HEK293T (cell line): ENCODE measurements at regions not wholly inside any gene's neighbourhood (a gene's known extent, or its start where the extent isn't known, plus 50 kb on each side); places are given as distances from the start of the nearest gene placed in this dataset.
"Not testable (repeated sequence)": the region's sequence is repeated elsewhere in the genome, so short reads cannot be mapped to it uniquely, and the experiment has no call there.

Experiments used
- CTCF ChIA-PET: fragments of 350-600 bp; formaldehyde crosslinking; extraction: SDS; loops from one replicate; lab custom pipeline; 2021; ENCODE audit warnings: antibody characterized with exemption, inconsistent platforms; lab: Yijun Ruan, JAX
- POLR2A ChIA-PET: fragments of 350-600 bp; formaldehyde crosslinking; extraction: SDS; loops from one replicate; lab custom pipeline; 2020; ENCODE audit warnings: antibody characterized with exemption, inconsistent platforms; lab: Yijun Ruan, JAX
- DNase-seq: peaks from one replicate; pipeline ENCODE4 v3.0.0; 2012; ENCODE audit warnings: mixed read lengths; ENCODE audit errors: extremely low spot score
- ARNT ChIP-seq: fragments of 450-650 bp; IDR thresholded peaks from 2 replicates; pipeline ENCODE4 v1.6.1; 2017; ENCODE audit warnings: mild to moderate bottlenecking
- BHLHE40 ChIP-seq: fragments of 450-650 bp; IDR thresholded peaks from 2 replicates; pipeline ENCODE4 v1.6.1; 2016; ENCODE audit warnings: mild to moderate bottlenecking, moderate library complexity, borderline replicate concordance
- CTBP1 ChIP-seq: fragments of 450-650 bp; IDR thresholded peaks from 2 replicates; pipeline ENCODE4 v1.6.1; 2016; ENCODE audit warnings: borderline replicate concordance
- ELF4 ChIP-seq: fragments of 450-650 bp; IDR thresholded peaks from 2 replicates; pipeline ENCODE4 v1.6.1; 2017; ENCODE audit warnings: antibody characterized with exemption
- FOXA1 ChIP-seq: fragments of 450-650 bp; IDR thresholded peaks from 2 replicates; pipeline ENCODE4 v1.6.1; 2016; ENCODE audit warnings: mild to moderate bottlenecking
- FOXK2 ChIP-seq: fragments of 450-650 bp; IDR thresholded peaks from 2 replicates; pipeline ENCODE4 v1.6.1; 2016; ENCODE audit warnings: mild to moderate bottlenecking
- FOXM1 ChIP-seq: fragments of 450-650 bp; IDR thresholded peaks from 2 replicates; pipeline ENCODE4 v1.6.1; 2017; ENCODE audit warnings: mild to moderate bottlenecking, borderline replicate concordance
- HDGF ChIP-seq: fragments of 450-650 bp; IDR thresholded peaks from 2 replicates; pipeline ENCODE4 v1.6.1; 2017; ENCODE audit warnings: antibody characterized with exemption, borderline replicate concordance
- L3MBTL2 ChIP-seq: fragments of 450-650 bp; conservative IDR thresholded peaks from 2 replicates; pipeline ENCODE4 v1.6.1; 2016; ENCODE audit warnings: mild to moderate bottlenecking
- LEF1 ChIP-seq: fragments of 450-650 bp; IDR thresholded peaks from 2 replicates; pipeline ENCODE4 v1.6.1; 2017; ENCODE audit warnings: mild to moderate bottlenecking, borderline replicate concordance
- NFRKB ChIP-seq: fragments of 450-650 bp; IDR thresholded peaks from 2 replicates; pipeline ENCODE4 v1.6.1; 2016; ENCODE audit warnings: mild to moderate bottlenecking, moderate library complexity
- SP1 ChIP-seq: fragments of 450-650 bp; IDR thresholded peaks from 2 replicates; pipeline ENCODE4 v1.6.1; 2017
- SUZ12 ChIP-seq: fragments of 450-650 bp; IDR thresholded peaks from 2 replicates; pipeline ENCODE4 v1.6.1; 2016; ENCODE audit warnings: mild to moderate bottlenecking
- TARDBP ChIP-seq: fragments of 450-650 bp; IDR thresholded peaks from 2 replicates; pipeline ENCODE4 v1.6.1; 2016
- ZNF384 ChIP-seq: fragments of 450-650 bp; IDR thresholded peaks from 2 replicates; pipeline ENCODE4 v1.6.1; 2016
- TF ChIP-seq, protein P1 (sequence below): fragments of 450-650 bp; IDR thresholded peaks from 2 replicates; pipeline ENCODE4 v1.6.1; 2016

DNA sequence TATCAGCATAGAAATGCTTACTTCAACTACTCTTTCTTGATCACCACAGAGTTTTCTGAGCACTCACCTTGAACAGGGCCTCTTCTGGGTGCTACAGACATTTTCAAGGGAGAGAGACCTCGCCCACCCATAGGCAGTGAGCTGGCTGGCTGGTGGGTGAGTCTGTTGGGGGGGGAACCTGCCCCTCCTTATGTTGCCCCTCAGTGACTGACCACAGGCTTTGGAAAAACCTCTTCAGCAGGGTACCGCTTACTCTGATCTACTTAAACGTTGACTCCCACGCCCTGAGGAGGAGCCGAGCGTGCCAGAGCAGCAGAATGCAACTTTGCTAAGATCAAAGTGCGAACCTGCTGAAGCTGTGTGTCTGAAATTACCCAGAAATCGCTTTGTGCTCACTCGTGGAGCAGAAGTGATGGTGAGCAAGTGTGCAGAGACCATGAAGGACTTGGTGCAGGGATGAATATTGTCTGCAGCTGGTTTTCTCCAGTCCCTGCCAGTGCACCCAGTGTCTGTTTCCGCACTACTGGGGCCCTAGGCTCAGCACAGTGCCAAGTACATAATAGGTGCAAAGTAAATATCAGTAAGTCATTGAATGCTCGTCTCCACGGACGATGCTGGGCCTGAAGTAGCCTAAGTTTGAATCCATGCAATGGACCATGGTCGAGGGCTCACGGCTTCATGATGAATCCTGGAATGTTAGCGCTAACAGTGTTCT lies 158.7 kb upstream of the IRF2BP2 start:
- POLR2A ChIA-PET, result no interaction called here
- CTCF ChIA-PET, result interaction anchor here (1.4 kb wide), 1 partner anchor 269 kb away, joined by 5 read pairs; no protein-coding TSS in a partner anchor
- TF ChIP-seq SP1 (no peak), LEF1 (no peak), L3MBTL2 (no peak), ELF4 (no peak), TARDBP (no peak), CTBP1 (no peak), FOXK2 (no peak), BHLHE40 (no peak), SUZ12 (no peak), ZNF384 (no peak), ARNT (no peak), HDGF (no peak), NFRKB (no peak)
- TF ChIP-seq, protein P1, sequence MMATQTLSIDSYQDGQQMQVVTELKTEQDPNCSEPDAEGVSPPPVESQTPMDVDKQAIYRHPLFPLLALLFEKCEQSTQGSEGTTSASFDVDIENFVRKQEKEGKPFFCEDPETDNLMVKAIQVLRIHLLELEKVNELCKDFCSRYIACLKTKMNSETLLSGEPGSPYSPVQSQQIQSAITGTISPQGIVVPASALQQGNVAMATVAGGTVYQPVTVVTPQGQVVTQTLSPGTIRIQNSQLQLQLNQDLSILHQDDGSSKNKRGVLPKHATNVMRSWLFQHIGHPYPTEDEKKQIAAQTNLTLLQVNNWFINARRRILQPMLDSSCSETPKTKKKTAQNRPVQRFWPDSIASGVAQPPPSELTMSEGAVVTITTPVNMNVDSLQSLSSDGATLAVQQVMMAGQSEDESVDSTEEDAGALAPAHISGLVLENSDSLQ, result no peak
- no peak for DNase-seq

DNA sequence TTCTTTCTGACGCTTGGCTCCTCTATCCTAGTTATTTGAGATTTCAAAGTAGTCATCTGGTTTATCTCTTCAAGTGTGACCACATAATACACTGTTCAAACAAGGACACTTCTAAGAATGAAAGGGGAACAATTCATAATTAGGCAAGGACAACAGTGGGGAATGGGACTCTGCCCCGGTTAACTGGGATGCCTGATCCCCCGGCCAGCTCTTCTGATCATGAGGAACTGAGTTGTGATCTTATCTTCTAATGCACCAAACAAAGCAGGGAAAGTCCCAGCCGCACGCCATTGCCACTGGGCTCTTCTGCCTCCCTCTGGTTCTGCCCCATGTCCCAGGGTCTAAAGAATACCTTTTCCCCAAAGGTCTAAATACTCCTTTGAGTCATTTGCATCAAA lies 158.2 kb upstream of the IRF2BP2 start:
- TF ChIP-seq HDGF (no peak), ARNT (no peak), TARDBP (no peak), FOXA1 (no peak), SUZ12 (no peak), NFRKB (no peak), SP1 (no peak), LEF1 (no peak), ZNF384 (no peak), CTBP1 (no peak), L3MBTL2 (no peak), FOXK2 (no peak), FOXM1 (no peak), BHLHE40 (no peak)
- TF ChIP-seq, protein P1, result no peak
- CTCF ChIA-PET, result interaction anchor here (1.4 kb wide), 1 partner anchor 269 kb away, joined by 5 read pairs; no protein-coding TSS in a partner anchor
- POLR2A ChIA-PET, result no interaction called here
- no peak for DNase-seq

DNA sequence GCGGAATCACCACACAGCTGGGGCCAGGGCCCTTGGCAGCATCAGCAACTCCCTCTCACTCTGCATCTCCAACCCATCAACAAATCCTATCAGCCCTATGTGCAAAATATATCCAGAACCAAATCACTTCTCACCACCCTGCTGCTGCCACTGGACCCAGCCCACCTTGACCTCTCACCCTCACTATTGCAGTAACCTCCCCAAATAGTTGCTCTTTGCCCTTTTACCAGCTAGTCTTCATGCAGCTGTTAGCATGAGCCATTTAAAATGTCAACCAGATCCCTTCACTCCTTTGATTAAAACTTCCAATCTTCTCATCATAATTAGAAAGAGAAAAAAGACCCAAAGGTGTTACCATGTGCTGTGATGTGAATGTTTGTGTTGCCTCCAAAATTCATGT lies 155.7 kb upstream of the IRF2BP2 start:
- no peak for DNase-seq
- POLR2A ChIA-PET, result no interaction called here
- TF ChIP-seq NFRKB (no peak), BHLHE40 (no peak), L3MBTL2 (no peak)
- CTCF ChIA-PET, result no interaction called here

DNA sequence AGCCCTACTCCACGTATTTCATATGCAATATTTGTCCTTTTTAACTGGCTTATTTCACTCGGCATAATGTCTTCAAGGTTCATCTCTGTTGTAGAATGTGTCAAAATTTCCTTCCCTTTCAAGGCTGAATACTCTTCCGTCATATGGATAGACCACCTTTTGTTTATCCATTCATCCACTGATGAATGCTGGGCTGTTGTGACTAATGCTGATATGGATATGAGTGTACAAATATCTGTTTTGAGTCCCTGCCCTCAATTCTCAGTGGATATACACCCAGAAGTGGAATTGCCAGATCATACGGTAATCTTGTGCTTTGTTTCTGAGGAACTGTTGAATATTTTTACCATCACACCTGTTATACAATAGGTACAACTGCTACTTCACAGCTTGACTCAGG lies 155.2 kb upstream of the IRF2BP2 start:
- ChIA-PET CTCF (no interaction called here), POLR2A (no interaction called here)
- TF ChIP-seq FOXK2 (no peak), CTBP1 (no peak), TARDBP (no peak), ARNT (no peak), FOXM1 (no peak), HDGF (no peak), FOXA1 (no peak), BHLHE40 (no peak), ELF4 (no peak)
- TF ChIP-seq, protein P1, result no peak
- DNase-seq, result no peak

DNA sequence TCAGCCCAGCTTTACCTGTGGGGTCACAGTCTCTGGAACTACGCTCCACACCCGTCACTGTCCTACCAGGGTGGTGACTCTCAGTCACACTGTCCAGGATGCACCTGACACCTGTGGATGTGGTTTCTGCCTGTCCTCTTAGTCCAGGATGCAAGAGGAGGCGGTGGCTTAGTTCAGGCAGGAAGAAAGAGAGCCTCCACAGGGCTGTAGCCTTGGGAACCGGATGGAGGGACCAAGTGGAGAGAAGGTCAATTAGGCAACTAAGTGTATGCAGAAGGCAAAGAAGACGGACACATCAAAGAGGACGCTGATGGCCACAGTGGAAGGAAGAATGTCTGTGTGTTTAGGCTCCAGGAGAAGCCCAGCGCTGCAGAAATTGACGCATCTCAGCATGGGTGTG lies 153.9 kb upstream of the IRF2BP2 start:
- TF ChIP-seq SUZ12 (no peak), NFRKB (no peak)
- POLR2A ChIA-PET, result interaction anchor here (1.4 kb wide), 1 partner anchor 151 kb away, joined by 6 read pairs; no protein-coding TSS in a partner anchor
- DNase-seq, result no peak
- CTCF ChIA-PET, result interaction anchor here (0.7 kb wide), 1 partner anchor 30 kb away, joined by 3 read pairs; no protein-coding TSS in a partner anchor

DNA sequence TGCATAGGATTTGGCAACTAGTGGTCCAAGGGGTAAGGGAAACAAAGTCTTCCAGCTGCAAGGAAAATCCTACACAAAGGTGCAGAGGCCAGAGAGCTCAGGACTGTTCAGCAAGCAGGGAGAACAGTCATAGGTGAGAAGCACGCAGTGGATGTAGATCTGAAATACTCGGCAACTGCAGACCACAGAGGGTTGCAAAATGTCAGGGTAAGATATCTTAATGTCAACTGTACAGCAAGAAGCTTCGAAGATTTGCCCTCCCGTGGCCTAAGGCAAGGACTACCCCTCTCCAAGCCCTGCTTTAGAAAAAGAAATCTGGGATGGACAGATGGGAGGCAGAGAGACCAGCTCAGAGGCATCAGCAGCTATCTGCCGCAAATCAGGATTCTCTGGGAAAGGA lies 153.4 kb upstream of the IRF2BP2 start:
- TF ChIP-seq BHLHE40 (no peak), ZNF384 (no peak), LEF1 (no peak), HDGF (no peak), FOXM1 (no peak), SP1 (no peak), FOXK2 (no peak), ARNT (no peak), ELF4 (no peak), FOXA1 (no peak), NFRKB (no peak)
- TF ChIP-seq, protein P1, result no peak
- CTCF ChIA-PET, result interaction anchor here (0.6 kb wide), 1 partner anchor 211 kb away, joined by 3 read pairs; no protein-coding TSS in a partner anchor
- no peak for DNase-seq
- POLR2A ChIA-PET, result interaction anchor here (1.4 kb wide), 1 partner anchor 151 kb away, joined by 6 read pairs; no protein-coding TSS in a partner anchor

DNA sequence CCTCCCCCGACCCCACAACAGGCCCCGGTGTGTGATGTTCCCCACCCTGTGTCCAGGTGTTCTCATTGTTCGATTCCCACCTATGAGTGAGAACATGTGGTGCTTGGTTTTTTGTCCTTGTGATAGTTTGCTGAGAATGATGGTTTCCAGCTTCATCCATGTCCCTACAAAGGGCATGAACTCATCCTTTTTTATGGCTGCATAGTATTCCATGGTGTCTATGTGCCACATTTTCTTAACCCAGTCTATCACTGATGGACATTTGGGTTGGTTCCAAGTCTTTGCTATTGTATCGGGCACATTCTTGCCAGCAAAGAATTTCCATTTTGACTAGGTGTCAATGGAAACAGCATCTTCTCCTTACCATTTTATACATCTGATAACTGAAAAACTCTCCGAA lies 152.1 kb upstream of the IRF2BP2 start:
- CTCF ChIA-PET, POLR2A ChIA-PET, DNase-seq: not testable (repeated sequence)
